ENCODE measurements at regions not wholly inside any gene's neighbourhood (a gene's known extent, or its start where the extent isn't known, plus 50 kb on each side); places are given as distances from the start of the nearest gene placed in this dataset.

DNA sequence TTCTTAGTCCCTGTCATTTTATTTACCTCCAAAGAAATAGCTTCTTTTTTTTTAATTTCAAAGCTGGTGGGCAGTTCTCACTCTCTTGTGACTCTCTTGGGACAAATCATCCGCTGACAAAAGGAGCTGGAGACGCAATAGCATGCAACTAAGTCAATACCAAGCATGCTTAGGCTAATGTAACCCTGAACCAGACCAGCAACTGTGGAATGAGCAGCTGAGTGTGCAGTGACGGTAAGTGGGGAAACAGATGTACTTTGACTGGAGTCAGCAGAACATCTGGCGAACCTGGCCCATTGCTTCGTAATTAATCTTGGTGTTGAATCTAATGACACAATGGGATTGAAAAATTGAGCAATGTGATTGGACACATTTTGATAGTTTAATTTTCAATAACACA, 280.7 kb upstream of the PLXNA2 start:
- TF ChIP-seq CTCF (IDR thresholded peaks at IDR 0.05) (no peak), POLR2AphosphoS5 (IDR thresholded peaks at IDR 0.05) (no peak), POLR2A (IDR thresholded peaks at IDR 0.05) (no peak), EP300 (IDR thresholded peaks at IDR 0.05; ENCODE audit: low read depth) (no peak)
